Mucosa of rectum (tissue), 2 donors: ENCODE measurements at regions not wholly inside any gene's neighbourhood (a gene's known extent, or its start where the extent isn't known, plus 50 kb on each side); places are given as distances from the start of the nearest gene placed in this dataset.
"Not testable (repeated sequence)": the region's sequence is repeated elsewhere in the genome, so short reads cannot be mapped to it uniquely, and the experiment has no call there.

Source experiments
- H3K27ac ChIP-seq, 2 donors: one replicate each; pipeline ENCODE4 v1.7.0; 2013; ENCODE audit warnings: inconsistent platforms in 2 of 2, low read depth in 2 of 2, low read length in 2 of 2
- H3K27me3 ChIP-seq, 2 donors: one replicate each; pipeline ENCODE4 v1.7.0; 2013; ENCODE audit warnings: low read length in 2 of 2; ENCODE audit not compliant: control insufficient read depth in 2 of 2, insufficient read depth in 2 of 2
- H3K36me3 ChIP-seq, 2 donors: one replicate each; pipeline ENCODE4 v1.7.0; 2013; ENCODE audit warnings: low read length in 2 of 2; ENCODE audit not compliant: control insufficient read depth in 2 of 2, insufficient read depth in 2 of 2
- H3K4me1 ChIP-seq, 2 donors: one replicate each; pipeline ENCODE4 v1.7.0; 2013; ENCODE audit warnings: low read length in 2 of 2, mild to moderate bottlenecking in 1 of 2; ENCODE audit not compliant: control insufficient read depth in 2 of 2, insufficient read depth in 2 of 2
- H3K4me3 ChIP-seq, 2 donors: one replicate each; pipeline ENCODE4 v1.7.0; 2013; ENCODE audit warnings: low read length in 2 of 2
- H3K9ac ChIP-seq, 2 donors: one replicate each; pipeline ENCODE4 v1.7.0; 2013; ENCODE audit warnings: low read length in 2 of 2, low read depth in 1 of 2, mild to moderate bottlenecking in 1 of 2
- H3K9me3 ChIP-seq, 2 donors: one replicate each; pipeline ENCODE4 v1.7.0; 2013; ENCODE audit warnings: low read length in 2 of 2; ENCODE audit not compliant: control insufficient read depth in 2 of 2
- donor health status: healthy.
- donor health status: Normal muscosa, but diverticular disease.

DNA sequence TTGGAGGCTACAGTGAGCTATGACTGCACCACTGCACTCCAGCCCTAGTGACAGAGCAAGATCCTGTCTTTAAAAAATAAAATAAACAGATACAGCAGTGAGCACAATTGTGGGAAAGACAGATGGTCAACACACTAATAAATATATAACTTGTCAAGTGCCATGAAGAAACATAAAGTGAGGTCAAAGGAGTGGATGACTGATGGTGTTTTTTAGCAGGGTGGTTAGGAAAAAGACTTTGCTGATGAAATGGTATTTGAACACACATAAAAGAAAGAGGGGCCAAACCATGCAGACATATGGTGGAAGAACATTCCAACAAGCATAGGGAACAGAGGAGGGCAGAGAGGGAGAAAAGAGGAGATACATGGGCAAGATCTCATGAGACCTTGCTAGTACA, 392.7 kb upstream of the AUTS2 start:
- H3K9me3 ChIP-seq, result no peaks in the 10 kb centered on the region
- no peaks in the 10 kb centered on the region for H3K36me3 ChIP-seq
- H3K27me3 ChIP-seq, result no peaks in the 10 kb centered on the region
- no peaks in the 10 kb centered on the region for H3K4me1 ChIP-seq
- no peak overlapping the region for H3K4me3 ChIP-seq
- no peak overlapping the region for H3K9ac ChIP-seq
- H3K27ac ChIP-seq, result no peak overlapping the region

DNA sequence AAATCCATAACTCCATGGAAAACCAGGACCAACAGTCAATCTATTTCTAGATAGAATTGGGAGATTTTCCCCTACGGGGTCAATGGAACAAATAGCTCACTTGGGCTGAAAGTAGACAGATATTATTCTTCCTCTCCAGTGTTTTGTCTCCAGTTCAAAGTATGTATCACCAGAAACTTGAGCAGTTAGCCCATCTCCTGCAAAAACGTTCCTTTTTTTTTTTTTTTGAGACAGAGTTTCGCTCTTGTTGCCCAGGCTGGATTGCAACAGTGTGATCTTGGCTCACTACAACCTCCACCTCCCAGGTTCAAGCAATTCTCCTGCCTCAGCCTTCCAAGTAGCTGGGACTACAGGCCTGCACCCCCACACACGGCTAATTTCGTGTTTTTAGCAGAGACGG, 390.0 kb upstream of the AUTS2 start:
- Histone ChIP-seq H3K27me3 (no peaks in the 10 kb centered on the region), H3K4me3 (no peak overlapping the region), H3K36me3 (no peaks in the 10 kb centered on the region), H3K27ac (no peak overlapping the region), H3K9me3 (peaks cover 0 to 2% of the 10 kb centered on the region in 2 donors), H3K9ac (no peak overlapping the region), H3K4me1 (no peaks in the 10 kb centered on the region)

DNA sequence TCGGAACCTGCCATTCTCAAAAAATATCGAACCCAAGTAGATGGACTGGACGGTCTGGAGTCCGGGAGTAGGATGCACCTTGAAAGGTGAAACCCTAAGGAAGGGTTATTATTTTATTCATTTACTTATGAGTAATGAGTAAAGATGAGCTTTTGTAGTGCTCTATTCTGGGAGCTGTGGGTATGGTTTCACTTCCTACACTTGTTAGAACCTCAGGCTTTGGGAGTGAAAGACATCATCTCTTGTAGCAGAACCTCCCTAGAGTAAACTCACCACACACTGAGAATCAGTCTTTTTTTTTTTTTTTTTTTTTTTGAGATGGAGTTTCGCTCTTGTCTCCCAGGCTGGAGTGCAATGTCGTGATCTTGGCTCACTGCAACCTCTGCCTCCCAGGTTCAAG, 389.4 kb upstream of the AUTS2 start:
- H3K9ac ChIP-seq, result no peak overlapping the region
- no peaks in the 10 kb centered on the region for H3K4me1 ChIP-seq
- H3K27me3 ChIP-seq, result no peaks in the 10 kb centered on the region
- peaks cover 0 to 2% of the 10 kb centered on the region in 2 donors for H3K9me3 ChIP-seq
- H3K36me3 ChIP-seq, result no peaks in the 10 kb centered on the region
- H3K4me3 ChIP-seq, result no peak overlapping the region
- no peak overlapping the region for H3K27ac ChIP-seq

DNA sequence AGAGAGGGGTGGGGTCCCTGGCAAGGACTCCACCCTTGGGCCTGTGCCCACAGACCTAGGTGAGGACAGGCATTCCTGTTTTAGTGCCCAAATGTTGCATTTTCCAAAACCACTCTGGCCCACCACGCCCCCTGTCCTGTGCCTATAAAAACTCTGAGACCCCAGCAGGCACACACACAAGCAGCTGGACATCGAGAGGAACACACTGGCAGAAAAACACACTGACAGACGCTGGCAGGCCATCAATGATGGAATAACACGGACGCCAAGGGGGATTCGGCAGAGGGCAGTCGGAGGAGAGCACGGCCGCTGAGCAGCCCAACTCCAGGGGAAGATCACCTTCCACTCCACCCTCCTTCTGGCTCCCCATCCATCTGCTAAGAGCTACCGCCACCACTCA, 386.9 kb upstream of the AUTS2 start:
- Histone ChIP-seq H3K4me1 (no peaks in the 10 kb centered on the region), H3K9ac (no peak overlapping the region), H3K9me3 (peaks cover 0 to 2% of the 10 kb centered on the region in 2 donors), H3K36me3 (no peaks in the 10 kb centered on the region), H3K27me3 (no peaks in the 10 kb centered on the region), H3K27ac (no peak overlapping the region), H3K4me3 (no peak overlapping the region)

DNA sequence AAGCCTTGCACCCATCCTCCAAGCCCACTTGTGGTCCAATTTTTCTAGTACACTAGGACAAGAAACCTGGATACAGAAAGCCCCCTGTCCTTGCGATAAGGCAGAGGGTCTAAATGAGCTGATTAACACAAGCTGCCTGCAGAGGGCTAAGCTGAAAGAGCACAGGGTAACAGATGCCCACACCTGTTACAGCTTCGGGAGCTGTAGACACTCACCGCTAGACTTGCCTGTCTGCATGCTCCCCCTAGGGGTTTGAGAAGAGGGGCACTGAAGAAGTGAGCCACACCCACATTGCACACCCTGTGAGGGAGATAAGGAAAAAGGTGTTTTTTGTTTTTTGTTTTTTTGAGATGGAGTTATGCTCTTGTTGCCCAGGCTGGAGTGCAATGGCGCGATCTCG, 386.5 kb upstream of the AUTS2 start:
- Histone ChIP-seq H3K4me3 (no peak overlapping the region), H3K27ac (no peak overlapping the region), H3K4me1 (no peaks in the 10 kb centered on the region), H3K9ac (no peak overlapping the region), H3K36me3 (no peaks in the 10 kb centered on the region), H3K9me3 (peaks cover 0 to 2% of the 10 kb centered on the region in 2 donors), H3K27me3 (no peaks in the 10 kb centered on the region)

DNA sequence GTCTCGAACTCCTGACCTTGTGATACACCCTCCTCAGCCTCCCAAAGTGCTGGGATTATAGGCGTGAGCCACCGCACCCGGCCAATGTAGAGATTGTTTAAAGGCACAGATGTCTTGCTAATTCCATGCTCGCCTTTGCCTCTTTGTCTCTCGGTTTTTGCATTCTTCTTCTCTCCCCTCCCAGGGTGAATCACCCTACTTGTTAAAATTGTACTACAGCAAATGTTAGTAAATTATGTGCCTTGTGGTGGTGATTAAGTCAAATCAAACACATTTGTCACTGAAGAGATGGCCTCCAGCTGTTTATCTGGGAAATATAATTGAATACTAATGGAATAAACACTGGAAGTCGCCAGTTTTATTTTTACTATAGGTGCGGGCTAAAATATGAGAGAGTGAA, 384.4 kb upstream of the AUTS2 start:
- Histone ChIP-seq H3K36me3 (no peaks in the 10 kb centered on the region), H3K9me3 (peaks cover 0 to 2% of the 10 kb centered on the region in 2 donors)

DNA sequence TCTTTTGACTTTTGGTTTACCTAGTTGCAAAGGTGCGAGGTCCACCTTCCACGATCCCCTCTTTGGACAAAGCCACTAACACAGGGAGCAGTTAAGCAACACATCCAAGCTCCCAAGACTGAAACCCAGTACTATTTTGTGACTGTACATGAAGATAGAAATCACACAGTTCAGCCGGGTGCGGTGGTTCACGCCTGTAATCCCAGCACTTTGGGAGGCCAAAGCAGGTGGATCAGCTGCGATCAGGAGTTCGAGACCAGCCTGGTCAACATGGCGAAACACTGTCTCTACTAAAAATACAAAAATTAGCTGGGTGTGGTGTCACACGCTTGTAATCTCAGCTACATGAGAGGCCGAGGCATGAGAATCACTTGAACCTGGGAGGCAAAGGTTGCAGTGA, 382.8 kb upstream of the AUTS2 start:
- not testable (repeated sequence) for H3K27ac ChIP-seq, H3K9me3 ChIP-seq, H3K27me3 ChIP-seq, H3K4me3 ChIP-seq, H3K9ac ChIP-seq, H3K4me1 ChIP-seq, H3K36me3 ChIP-seq

More for the DNA sequence above, 384.4 kb upstream of the AUTS2 start:
- Histone ChIP-seq H3K9ac (no peak overlapping the region), H3K27ac (no peak overlapping the region), H3K27me3 (no peaks in the 10 kb centered on the region), H3K4me1 (no peaks in the 10 kb centered on the region), H3K4me3 (no peak overlapping the region)

DNA sequence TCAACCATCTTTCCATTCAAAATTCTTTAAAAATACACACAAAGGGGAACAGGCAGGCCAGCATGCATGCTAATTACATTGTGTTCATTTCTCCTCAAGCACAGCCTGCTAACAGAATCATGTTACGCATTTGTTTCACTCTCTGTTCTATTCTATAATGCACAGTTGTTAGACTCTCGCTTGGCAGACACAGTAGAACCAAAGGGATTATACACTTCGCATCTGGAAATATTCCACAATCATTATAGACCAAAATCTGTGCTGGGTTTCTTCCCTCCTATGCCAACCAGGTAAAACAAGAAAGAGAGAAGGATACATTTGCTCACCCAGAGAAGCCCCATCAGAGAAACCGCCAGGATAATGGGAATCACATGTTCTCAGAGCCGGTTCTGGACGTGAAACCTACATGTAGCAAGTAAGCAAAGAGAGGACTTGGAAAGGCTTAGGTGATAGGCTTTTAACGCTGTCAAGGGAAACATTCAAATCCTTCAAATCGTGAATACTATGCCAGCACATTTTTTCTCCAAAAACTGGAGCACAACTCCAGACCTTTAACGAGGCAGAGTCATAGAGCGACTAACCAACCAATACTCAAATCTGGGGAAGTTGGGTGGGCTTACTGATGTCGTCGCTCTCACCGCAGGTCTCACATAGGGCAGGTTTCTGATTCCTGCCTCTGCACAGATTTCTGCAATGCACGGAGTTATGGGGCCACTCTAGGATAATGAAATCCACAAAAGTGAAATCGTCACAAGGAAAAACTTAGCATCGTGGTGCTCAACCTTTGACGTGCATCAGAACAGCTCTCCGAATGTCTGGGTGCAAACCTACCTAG, 380.5 kb upstream of the AUTS2 start:
- Histone ChIP-seq H3K4me3 (no peak overlapping the region), H3K27ac (no peak overlapping the region), H3K36me3 (no peaks in the 10 kb centered on the region), H3K27me3 (no peaks in the 10 kb centered on the region), H3K9ac (no peak overlapping the region), H3K4me1 (no peaks in the 10 kb centered on the region), H3K9me3 (no peaks in the 10 kb centered on the region)

DNA sequence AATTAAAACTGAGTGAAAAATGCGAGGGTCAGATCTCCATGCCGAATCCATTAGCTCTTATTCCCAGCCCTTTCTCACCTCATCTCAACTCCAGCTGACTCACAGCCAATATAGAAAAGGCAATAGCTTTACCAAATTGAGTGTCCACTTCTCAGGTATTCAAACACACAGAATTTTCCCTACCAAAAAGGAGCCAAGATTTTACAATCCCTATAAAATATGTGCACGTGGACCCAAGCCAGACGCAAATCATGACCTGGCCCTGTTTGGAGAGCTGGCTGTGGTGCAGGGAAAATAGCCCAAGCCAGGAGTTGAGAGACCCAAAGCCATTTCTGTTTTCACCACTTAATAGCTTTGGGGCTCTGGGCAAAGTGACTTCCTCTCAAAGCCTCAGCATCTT, 379.7 kb upstream of the AUTS2 start:
- H3K27me3 ChIP-seq, result no peaks in the 10 kb centered on the region
- H3K9ac ChIP-seq, result no peak overlapping the region
- no peak overlapping the region for H3K27ac ChIP-seq
- no peaks in the 10 kb centered on the region for H3K36me3 ChIP-seq
- no peaks in the 10 kb centered on the region for H3K4me1 ChIP-seq
- no peaks in the 10 kb centered on the region for H3K9me3 ChIP-seq
- H3K4me3 ChIP-seq, result no peak overlapping the region

DNA sequence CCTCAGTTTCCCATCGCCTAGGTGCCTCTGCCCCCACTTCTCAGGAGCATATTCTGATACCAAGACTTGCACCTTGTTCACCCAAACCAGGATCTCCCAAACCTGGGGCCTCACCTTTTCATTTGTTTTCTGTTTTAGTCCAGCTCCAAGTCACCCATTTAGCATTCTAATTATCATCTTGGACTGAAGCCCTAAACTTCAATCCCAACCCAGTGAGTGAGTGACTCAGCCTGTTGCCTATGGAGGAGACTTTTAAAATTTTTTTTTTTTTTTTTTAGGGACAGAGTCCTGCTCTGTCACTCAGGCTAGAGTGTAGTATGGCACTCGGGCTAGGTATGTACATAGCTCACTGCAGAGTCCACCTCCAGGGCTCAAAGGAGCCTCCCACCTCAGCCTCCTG, 378.9 kb upstream of the AUTS2 start:
- Histone ChIP-seq H3K27ac (no peak overlapping the region), H3K27me3 (no peaks in the 10 kb centered on the region), H3K4me3 (no peak overlapping the region), H3K9me3 (no peaks in the 10 kb centered on the region), H3K36me3 (no peaks in the 10 kb centered on the region), H3K4me1 (no peaks in the 10 kb centered on the region), H3K9ac (no peak overlapping the region)
